ENCODE measurements at regions not wholly inside any gene's neighbourhood (a gene's known extent, or its start where the extent isn't known, plus 50 kb on each side); places are given as distances from the start of the nearest gene placed in this dataset.
"Not testable (repeated sequence)": the region's sequence is repeated elsewhere in the genome, so short reads cannot be mapped to it uniquely, and the experiment has no call there.

GRCh38 chr12:13924286-13924685 lies 57.1 kb downstream of the GRIN2B start:
- DNase-seq (ENCODE audit: low read depth) = no peak
- no peak for TF ChIP-seq CTCF (IDR thresholded peaks at IDR 0.05; ENCODE audit: low read length, missing control alignments)
- no peak overlapping the region for H3K4me3 ChIP-seq (replicated peaks; ENCODE audit: low read depth, low read length)

GRCh38 chr12:13918897-13919296 lies 62.5 kb downstream of the GRIN2B start:
- no peak for DNase-seq (ENCODE audit: low read depth)
- H3K4me3 ChIP-seq (replicated peaks; ENCODE audit: low read depth, low read length) = no peak overlapping the region
- TF ChIP-seq CTCF (IDR thresholded peaks at IDR 0.05; ENCODE audit: low read length, missing control alignments) = no peak

- DNase-seq (ENCODE audit: low read depth) = no peak
- no peak for TF ChIP-seq CTCF (IDR thresholded peaks at IDR 0.05; ENCODE audit: low read length, missing control alignments)
- no peak overlapping the region for H3K4me3 ChIP-seq (replicated peaks; ENCODE audit: low read depth, low read length)
Measured at GRCh38 chr12:13915096-13915495, 66.3 kb downstream of the GRIN2B start.

GRCh38 chr12:13913371-13913770 lies 68.0 kb downstream of the GRIN2B start:
- no peak overlapping the region for H3K4me3 ChIP-seq (replicated peaks; ENCODE audit: low read depth, low read length)
- no peak for DNase-seq (ENCODE audit: low read depth)
- TF ChIP-seq CTCF (IDR thresholded peaks at IDR 0.05; ENCODE audit: low read length, missing control alignments) = no peak

- no peak for DNase-seq (ENCODE audit: low read depth)
- H3K4me3 ChIP-seq (replicated peaks; ENCODE audit: low read depth, low read length) = no peak overlapping the region
- no peak for TF ChIP-seq CTCF (IDR thresholded peaks at IDR 0.05; ENCODE audit: low read length, missing control alignments)
Measured at GRCh38 chr12:13911756-13912554, 69.4 kb downstream of the GRIN2B start.

GRCh38 chr12:13905794-13906193 lies 75.6 kb downstream of the GRIN2B start:
- TF ChIP-seq CTCF (IDR thresholded peaks at IDR 0.05; ENCODE audit: low read length, missing control alignments) = no peak
- no peak overlapping the region for H3K4me3 ChIP-seq (replicated peaks; ENCODE audit: low read depth, low read length)
- no peak for DNase-seq (ENCODE audit: low read depth)

- TF ChIP-seq CTCF (IDR thresholded peaks at IDR 0.05; ENCODE audit: low read length, missing control alignments) = no peak
Measured at GRCh38 chr12:13900718-13901117, 80.7 kb downstream of the GRIN2B start.

GRCh38 chr12:13898387-13898786 lies 83.0 kb downstream of the GRIN2B start:
- DNase-seq (ENCODE audit: low read depth); H3K4me3 ChIP-seq (replicated peaks; ENCODE audit: low read depth, low read length): not testable (repeated sequence)

More at GRCh38 chr12:13900718-13901117, 80.7 kb downstream of the GRIN2B start:
- H3K4me3 ChIP-seq (replicated peaks; ENCODE audit: low read depth, low read length) = no peak overlapping the region
- DNase-seq (ENCODE audit: low read depth) = no peak
